Glutamatergic neuron (in vitro differentiated cells): ENCODE measurements at regions not wholly inside any gene's neighbourhood (a gene's known extent, or its start where the extent isn't known, plus 50 kb on each side); places are given as distances from the start of the nearest gene placed in this dataset.

Source experiments
- DNase-seq: peaks from one replicate; pipeline ENCODE4 v3.0.0; 2022
- H3K27ac Mint-ChIP-seq: one replicate; pipeline ENCODE4 v1.8.0; 2020; ENCODE audit warnings: mild to moderate bottlenecking, mixed read lengths, inconsistent platforms; ENCODE audit not compliant: unreplicated experiment
- H3K27me3 Mint-ChIP-seq: one replicate; pipeline ENCODE4 v1.8.0; 2020; ENCODE audit warnings: mild to moderate bottlenecking, moderate library complexity, mixed read lengths, inconsistent platforms; ENCODE audit not compliant: unreplicated experiment
- H3K36me3 Mint-ChIP-seq: one replicate; pipeline ENCODE4 v1.8.0; 2020; ENCODE audit warnings: mild to moderate bottlenecking, mixed read lengths, inconsistent platforms; ENCODE audit not compliant: unreplicated experiment
- H3K4me1 Mint-ChIP-seq: one replicate; pipeline ENCODE4 v1.8.0; 2020; ENCODE audit warnings: mild to moderate bottlenecking, low read depth, mixed read lengths, inconsistent platforms; ENCODE audit not compliant: unreplicated experiment
- H3K4me3 Mint-ChIP-seq: one replicate; pipeline ENCODE4 v1.8.0; 2020; ENCODE audit warnings: mild to moderate bottlenecking, mixed read lengths, inconsistent platforms; ENCODE audit not compliant: unreplicated experiment
- H3K9me3 Mint-ChIP-seq: one replicate; pipeline ENCODE4 v1.8.0; 2020; ENCODE audit warnings: mild to moderate bottlenecking, moderate library complexity, mixed read lengths, inconsistent platforms; ENCODE audit not compliant: unreplicated experiment
- CTCF ChIP-seq: fragments of 200-600 bp; sonication (generic); IDR thresholded peaks from one replicate; pipeline ENCODE4 v1.5.0; 2021; ENCODE audit not compliant: partially characterized antibody, unreplicated experiment

- H3K4me3 Mint-ChIP-seq = no peak overlapping the region
- peaks cover 3% of the 10 kb centered on the region for H3K9me3 Mint-ChIP-seq
- peaks cover 2% of the 10 kb centered on the region for H3K4me1 Mint-ChIP-seq
- peaks cover 13% of the 10 kb centered on the region for H3K36me3 Mint-ChIP-seq
- no peak for TF ChIP-seq CTCF
- H3K27me3 Mint-ChIP-seq = peaks cover 10% of the 10 kb centered on the region
- H3K27ac Mint-ChIP-seq = no peak overlapping the region
- DNase-seq = no peak
Observed at GRCh38 chr4:3641501-3641900, 109.3 kb upstream of the LRPAP1 start.

GRCh38 chr4:3640587-3640962 lies 108.4 kb upstream of the LRPAP1 start:
- DNase-seq = no peak
- Mint-ChIP-seq H3K36me3 (peaks cover 13% of the 10 kb centered on the region), H3K9me3 (peaks cover 6% of the 10 kb centered on the region), H3K27me3 (peaks cover 10% of the 10 kb centered on the region), H3K4me1 (peaks cover 2% of the 10 kb centered on the region), H3K27ac (no peak overlapping the region), H3K4me3 (no peak overlapping the region)
- TF ChIP-seq CTCF = no peak

GRCh38 chr4:3639613-3640586 lies 107.7 kb upstream of the LRPAP1 start:
- H3K27me3 Mint-ChIP-seq = peaks cover 10% of the 10 kb centered on the region
- TF ChIP-seq CTCF = no peak
- H3K36me3 Mint-ChIP-seq = peaks cover 13% of the 10 kb centered on the region
- no peak overlapping the region for H3K27ac Mint-ChIP-seq
- H3K4me3 Mint-ChIP-seq = no peak overlapping the region
- no peak for DNase-seq
- peaks cover 6% of the 10 kb centered on the region for H3K9me3 Mint-ChIP-seq
- no peaks in the 10 kb centered on the region for H3K4me1 Mint-ChIP-seq

- Mint-ChIP-seq H3K4me3 (no peak overlapping the region), H3K4me1 (no peaks in the 10 kb centered on the region), H3K27ac (no peak overlapping the region), H3K27me3 (peaks cover 7% of the 10 kb centered on the region), H3K9me3 (peaks cover 6% of the 10 kb centered on the region), H3K36me3 (peaks cover 13% of the 10 kb centered on the region)
- no peak for TF ChIP-seq CTCF
- DNase-seq = no peak
Observed at GRCh38 chr4:3638080-3638795, 106.0 kb upstream of the LRPAP1 start.
